ENCODE measurements at regions not wholly inside any gene's neighbourhood (a gene's known extent, or its start where the extent isn't known, plus 50 kb on each side); places are given as distances from the start of the nearest gene placed in this dataset.

GRCh38 chr16:6020162-6020985 is 922.8 kb upstream of the EEF2KMT start:
- Histone ChIP-seq H3K4me2 (ENCODE audit: low read length) (no peak overlapping the region), H3K4me3 (ENCODE audit: low read depth, low read length, poor library complexity, severe bottlenecking) (no peak overlapping the region), H2AFZ (ENCODE audit: low read length) (no peak overlapping the region), H4K20me1 (ENCODE audit: insufficient read depth, low read length) (no peaks in the 10 kb centered on the region), H3K9me2 (ENCODE audit: insufficient read depth, low read length) (no peaks in the 10 kb centered on the region), H3K27ac (ENCODE audit: low read depth, low read length, poor library complexity, severe bottlenecking) (no peak overlapping the region), H3K9me3 (ENCODE audit: low read length) (no peaks in the 10 kb centered on the region), H3K36me3 (ENCODE audit: insufficient read depth, low read length) (no peaks in the 10 kb centered on the region), H3K4me1 (ENCODE audit: insufficient read depth, low read length, poor library complexity, severe bottlenecking) (no peaks in the 10 kb centered on the region), H3K79me2 (ENCODE audit: insufficient read depth, low read depth, low read length) (no peaks in the 10 kb centered on the region)
- intact Hi-C loops (cut with micrococcal nuclease; ENCODE audit: unreplicated experiment), result no loop called here
- TF ChIP-seq CTCF (conservative IDR thresholded peaks at IDR 0.05; ENCODE audit: low read length) (no peak), EZH2phosphoT487 (IDR thresholded peaks at IDR 0.05; ENCODE audit: borderline replicate concordance, low read depth, low read length) (no peak)
- ChIA-PET POLR2A (no interaction called here), CTCF (ENCODE audit: unreplicated experiment) (no interaction called here)
- no peak for DNase-seq (ENCODE audit: low spot score)
- no TSS peak for BruUV-seq (replicated peaks)

GRCh38 chr16:6019490-6019991 is 921.9 kb upstream of the EEF2KMT start:
- no peaks in the 10 kb centered on the region for H3K36me3 ChIP-seq (ENCODE audit: insufficient read depth, low read length)
- intact Hi-C loops (cut with micrococcal nuclease; ENCODE audit: unreplicated experiment), result no loop called here
- TF ChIP-seq EZH2phosphoT487 (IDR thresholded peaks at IDR 0.05; ENCODE audit: borderline replicate concordance, low read depth, low read length) (no peak), CTCF (conservative IDR thresholded peaks at IDR 0.05; ENCODE audit: low read length) (no peak)
- POLR2A ChIA-PET, result no interaction called here
- H3K4me3 ChIP-seq (ENCODE audit: low read depth, low read length, poor library complexity, severe bottlenecking), result no peak overlapping the region
- no peak overlapping the region for H2AFZ ChIP-seq (ENCODE audit: low read length)
- H3K79me2 ChIP-seq (ENCODE audit: insufficient read depth, low read depth, low read length), result no peaks in the 10 kb centered on the region
- no peaks in the 10 kb centered on the region for H4K20me1 ChIP-seq (ENCODE audit: insufficient read depth, low read length)
- no peak overlapping the region for H3K27ac ChIP-seq (ENCODE audit: low read depth, low read length, poor library complexity, severe bottlenecking)
- no peak overlapping the region for H3K4me2 ChIP-seq (ENCODE audit: low read length)
- no TSS peak for BruUV-seq (replicated peaks)
- H3K4me1 ChIP-seq (ENCODE audit: insufficient read depth, low read length, poor library complexity, severe bottlenecking), result no peaks in the 10 kb centered on the region
- DNase-seq (ENCODE audit: low spot score), result no peak
- no peaks in the 10 kb centered on the region for H3K9me2 ChIP-seq (ENCODE audit: insufficient read depth, low read length)
- no peaks in the 10 kb centered on the region for H3K9me3 ChIP-seq (ENCODE audit: low read length)
- CTCF ChIA-PET (ENCODE audit: unreplicated experiment), result no interaction called here

- intact Hi-C loops (cut with micrococcal nuclease; ENCODE audit: unreplicated experiment), result no loop called here
- ChIA-PET CTCF (ENCODE audit: unreplicated experiment) (no interaction called here), POLR2A (no interaction called here)
- H3K79me2 ChIP-seq (ENCODE audit: insufficient read depth, low read depth, low read length), result no peaks in the 10 kb centered on the region
- no TSS peak for BruUV-seq (replicated peaks)
- no peaks in the 10 kb centered on the region for H3K4me1 ChIP-seq (ENCODE audit: insufficient read depth, low read length, poor library complexity, severe bottlenecking)
- H3K36me3 ChIP-seq (ENCODE audit: insufficient read depth, low read length), result no peaks in the 10 kb centered on the region
- H3K9me2 ChIP-seq (ENCODE audit: insufficient read depth, low read length), result no peaks in the 10 kb centered on the region
- H3K4me2 ChIP-seq (ENCODE audit: low read length), result no peak overlapping the region
- no peak overlapping the region for H2AFZ ChIP-seq (ENCODE audit: low read length)
- no peak overlapping the region for H3K27ac ChIP-seq (ENCODE audit: low read depth, low read length, poor library complexity, severe bottlenecking)
- H3K9me3 ChIP-seq (ENCODE audit: low read length), result no peaks in the 10 kb centered on the region
- no peak for TF ChIP-seq EZH2phosphoT487 (IDR thresholded peaks at IDR 0.05; ENCODE audit: borderline replicate concordance, low read depth, low read length)
- no peak for TF ChIP-seq CTCF (conservative IDR thresholded peaks at IDR 0.05; ENCODE audit: low read length)
- no peak for DNase-seq (ENCODE audit: low spot score)
- no peak overlapping the region for H3K4me3 ChIP-seq (ENCODE audit: low read depth, low read length, poor library complexity, severe bottlenecking)
- no peaks in the 10 kb centered on the region for H4K20me1 ChIP-seq (ENCODE audit: insufficient read depth, low read length)
These were observed 921.4 kb upstream of the EEF2KMT start for GRCh38 chr16:6018848-6019489.
